Epithelial cell of esophagus (primary cell): ENCODE measurements at regions not wholly inside any gene's neighbourhood (a gene's known extent, or its start where the extent isn't known, plus 50 kb on each side); places are given as distances from the start of the nearest gene placed in this dataset.

Experiments used
- DNase-seq: peaks from one replicate; pipeline ENCODE4 v3.0.0; 2010; ENCODE audit warnings: low read depth
- H3K4me3 ChIP-seq: 2 replicates; pipeline ENCODE4 v1.5.1; 2011; ENCODE audit warnings: mild to moderate bottlenecking, low read length, control low read depth
- CTCF ChIP-seq: IDR thresholded peaks from 2 replicates; pipeline ENCODE4 v1.5.1; 2011; ENCODE audit warnings: low read depth, mild to moderate bottlenecking, low read length, control low read depth, inconsistent platforms; ENCODE audit not compliant: insufficient read depth; ENCODE audit errors: missing control alignments

- TF ChIP-seq CTCF: no peak
- no peak for DNase-seq
- H3K4me3 ChIP-seq: no peak overlapping the region
These were observed 490.5 kb downstream of the SIPA1L2 start for GRCh38 chr1:232139444-232139843.

GRCh38 chr1:232138044-232138443 lies 491.9 kb downstream of the SIPA1L2 start:
- no peak for TF ChIP-seq CTCF
- no peak for DNase-seq
- H3K4me3 ChIP-seq: no peak overlapping the region

- no peak for TF ChIP-seq CTCF
- no peak for DNase-seq
- H3K4me3 ChIP-seq: no peak overlapping the region
These were observed 492.9 kb downstream of the SIPA1L2 start for GRCh38 chr1:232137066-232137465.

- H3K4me3 ChIP-seq: no peak overlapping the region
- no peak for TF ChIP-seq CTCF
- DNase-seq: no peak
These were observed 493.8 kb downstream of the SIPA1L2 start for GRCh38 chr1:232136136-232136535.

- no peak for DNase-seq
- TF ChIP-seq CTCF: no peak
- H3K4me3 ChIP-seq: no peak overlapping the region
These were observed 495.6 kb downstream of the SIPA1L2 start for GRCh38 chr1:232134365-232134764.

- H3K4me3 ChIP-seq: no peak overlapping the region
- no peak for DNase-seq
- no peak for TF ChIP-seq CTCF
These were observed 497.4 kb downstream of the SIPA1L2 start for GRCh38 chr1:232132572-232132971.

- TF ChIP-seq CTCF: no peak
- DNase-seq: no peak
These were observed 498.1 kb downstream of the SIPA1L2 start for GRCh38 chr1:232131715-232132391.

More at GRCh38 chr1:232131715-232132391, 498.1 kb downstream of the SIPA1L2 start:
- no peak overlapping the region for H3K4me3 ChIP-seq
